Esophagus squamous epithelium (tissue), 4 donors: ENCODE measurements at regions not wholly inside any gene's neighbourhood (a gene's known extent, or its start where the extent isn't known, plus 50 kb on each side); places are given as distances from the start of the nearest gene placed in this dataset.

Experiments used
- CTCF ChIP-seq, 6 experiments: fragments of 450-650 bp in 4 of 6; fragments of 200-600 bp in 2 of 6; sonication (generic) in 2 of 6; IDR thresholded peaks; one replicate each; pipeline ENCODE4 v1.5.1; 2016 to 2019; ENCODE audit warnings: antibody characterized with exemption in 6 of 6, mild to moderate bottlenecking in 4 of 6, moderate library complexity in 4 of 6
- POLR2A ChIP-seq, 4 donors: fragments of 450-650 bp; IDR thresholded peaks; one replicate each; pipeline ENCODE4 v1.6.1; 2017; ENCODE audit warnings: antibody characterized with exemption in 4 of 4, mild to moderate bottlenecking in 4 of 4, moderate library complexity in 3 of 4

GRCh38 chr6:114941078-114941477 is 598.3 kb upstream of the HS3ST5 start:
- no peak for TF ChIP-seq POLR2A (IDR thresholded peaks at IDR 0.05)
- TF ChIP-seq CTCF (IDR thresholded peaks at IDR 0.05) = no peak
